ENCODE measurements at regions not wholly inside any gene's neighbourhood (a gene's known extent, or its start where the extent isn't known, plus 50 kb on each side); places are given as distances from the start of the nearest gene placed in this dataset.

GRCh38 chr20:24820345-24820744, 128.7 kb upstream of the CST7 start:
- TF ChIP-seq, protein P1, sequence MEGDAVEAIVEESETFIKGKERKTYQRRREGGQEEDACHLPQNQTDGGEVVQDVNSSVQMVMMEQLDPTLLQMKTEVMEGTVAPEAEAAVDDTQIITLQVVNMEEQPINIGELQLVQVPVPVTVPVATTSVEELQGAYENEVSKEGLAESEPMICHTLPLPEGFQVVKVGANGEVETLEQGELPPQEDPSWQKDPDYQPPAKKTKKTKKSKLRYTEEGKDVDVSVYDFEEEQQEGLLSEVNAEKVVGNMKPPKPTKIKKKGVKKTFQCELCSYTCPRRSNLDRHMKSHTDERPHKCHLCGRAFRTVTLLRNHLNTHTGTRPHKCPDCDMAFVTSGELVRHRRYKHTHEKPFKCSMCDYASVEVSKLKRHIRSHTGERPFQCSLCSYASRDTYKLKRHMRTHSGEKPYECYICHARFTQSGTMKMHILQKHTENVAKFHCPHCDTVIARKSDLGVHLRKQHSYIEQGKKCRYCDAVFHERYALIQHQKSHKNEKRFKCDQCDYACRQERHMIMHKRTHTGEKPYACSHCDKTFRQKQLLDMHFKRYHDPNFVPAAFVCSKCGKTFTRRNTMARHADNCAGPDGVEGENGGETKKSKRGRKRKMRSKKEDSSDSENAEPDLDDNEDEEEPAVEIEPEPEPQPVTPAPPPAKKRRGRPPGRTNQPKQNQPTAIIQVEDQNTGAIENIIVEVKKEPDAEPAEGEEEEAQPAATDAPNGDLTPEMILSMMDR (IDR thresholded peaks at IDR 0.05) = no peak
- DNase-seq = no peak
- Mint-ChIP-seq H3K27ac (no peak overlapping the region), H3K4me1 (no peaks in the 10 kb centered on the region), H3K4me3 (no peak overlapping the region), H3K27me3 (ENCODE audit: low read depth, poor library complexity) (no peaks in the 10 kb centered on the region), H3K36me3 (ENCODE audit: low read depth) (no peaks in the 10 kb centered on the region), H3K9me3 (no peaks in the 10 kb centered on the region)

- TF ChIP-seq, protein P1 (IDR thresholded peaks at IDR 0.05) = no peak
- DNase-seq = no peak
- H3K27ac Mint-ChIP-seq = no peak overlapping the region
- H3K9me3 Mint-ChIP-seq = no peaks in the 10 kb centered on the region
- H3K4me3 Mint-ChIP-seq = no peak overlapping the region
- H3K36me3 Mint-ChIP-seq (ENCODE audit: low read depth) = no peaks in the 10 kb centered on the region
- H3K27me3 Mint-ChIP-seq (ENCODE audit: low read depth, poor library complexity) = peaks cover 4% of the 10 kb centered on the region
- no peaks in the 10 kb centered on the region for H3K4me1 Mint-ChIP-seq
Measured at GRCh38 chr20:24821391-24821790, 127.7 kb upstream of the CST7 start.

DNA sequence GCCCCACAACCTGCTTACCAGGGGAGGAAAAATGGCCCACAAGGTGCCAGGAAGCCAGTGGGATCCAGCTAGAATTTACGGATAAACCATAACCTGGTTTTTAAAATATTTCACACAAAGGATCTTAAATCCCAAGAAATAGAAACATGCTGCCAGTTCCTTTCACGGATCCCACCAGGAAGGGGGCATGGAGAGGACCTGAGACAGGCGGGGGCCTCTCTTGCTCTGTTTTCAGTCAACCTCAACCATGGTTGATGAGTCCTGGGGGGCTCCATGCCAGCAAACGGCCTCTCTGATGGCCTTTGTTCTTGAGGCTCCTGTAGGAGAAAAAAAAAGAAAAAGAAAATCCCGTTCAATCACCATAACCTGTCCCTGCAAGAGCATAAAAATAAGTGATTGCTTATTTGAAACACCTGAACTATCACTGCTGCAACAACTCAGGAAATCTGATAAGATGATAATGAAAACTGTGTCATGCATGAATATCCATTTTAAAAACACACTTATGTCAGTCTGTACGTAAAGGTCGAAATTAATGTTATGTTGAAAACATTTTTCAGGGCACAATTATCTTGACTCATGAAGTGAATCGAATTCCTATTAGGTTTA, 125.8 kb upstream of the CST7 start:
- DNase-seq = no peak
- TF ChIP-seq, protein P1 (IDR thresholded peaks at IDR 0.05) = no peak
- H3K27me3 Mint-ChIP-seq (ENCODE audit: low read depth, poor library complexity) = peaks cover 4% of the 10 kb centered on the region
- H3K36me3 Mint-ChIP-seq (ENCODE audit: low read depth) = no peaks in the 10 kb centered on the region
- no peak overlapping the region for H3K4me3 Mint-ChIP-seq
- H3K9me3 Mint-ChIP-seq = no peaks in the 10 kb centered on the region
- H3K27ac Mint-ChIP-seq = no peak overlapping the region
- H3K4me1 Mint-ChIP-seq = no peaks in the 10 kb centered on the region

DNA sequence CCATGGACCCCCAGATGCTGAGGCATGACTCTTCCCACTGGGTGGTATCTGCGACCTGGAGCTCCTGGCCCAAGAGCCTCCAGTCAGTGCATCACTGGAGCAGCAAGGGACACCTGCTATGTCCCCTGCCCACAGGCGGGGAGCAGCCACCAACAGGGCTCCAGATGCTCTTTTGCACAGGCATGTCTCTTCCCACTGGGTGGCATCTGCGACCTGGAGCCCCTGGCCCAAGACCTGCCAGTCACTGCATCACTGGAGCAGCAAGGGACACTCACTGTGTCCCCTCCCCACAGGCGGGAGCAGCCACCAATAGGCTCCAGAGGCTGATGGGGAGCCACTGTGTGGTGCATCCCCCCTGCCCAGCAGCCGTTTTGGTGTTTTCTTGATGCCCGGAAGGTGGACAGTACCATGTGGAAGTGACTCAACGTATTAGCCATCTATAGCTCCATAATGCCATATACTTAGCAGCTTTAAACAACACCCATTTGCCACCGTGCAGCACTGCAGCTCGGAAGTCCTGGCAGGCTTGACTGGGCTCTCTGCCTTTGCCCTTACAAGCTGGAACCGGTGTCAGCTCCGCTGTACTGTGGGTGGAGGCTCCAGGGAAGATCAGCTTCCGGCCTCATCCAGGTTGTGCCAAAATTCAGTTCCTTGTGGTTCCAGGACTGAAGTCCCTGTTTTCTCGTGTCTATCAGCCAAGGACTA, 124.9 kb upstream of the CST7 start:
- Mint-ChIP-seq H3K4me3 (no peak overlapping the region), H3K27me3 (ENCODE audit: low read depth, poor library complexity) (peaks cover 8% of the 10 kb centered on the region), H3K27ac (no peak overlapping the region), H3K4me1 (no peaks in the 10 kb centered on the region), H3K9me3 (no peaks in the 10 kb centered on the region), H3K36me3 (ENCODE audit: low read depth) (no peaks in the 10 kb centered on the region)
- TF ChIP-seq, protein P1 (IDR thresholded peaks at IDR 0.05) = no peak
- no peak for DNase-seq

DNA sequence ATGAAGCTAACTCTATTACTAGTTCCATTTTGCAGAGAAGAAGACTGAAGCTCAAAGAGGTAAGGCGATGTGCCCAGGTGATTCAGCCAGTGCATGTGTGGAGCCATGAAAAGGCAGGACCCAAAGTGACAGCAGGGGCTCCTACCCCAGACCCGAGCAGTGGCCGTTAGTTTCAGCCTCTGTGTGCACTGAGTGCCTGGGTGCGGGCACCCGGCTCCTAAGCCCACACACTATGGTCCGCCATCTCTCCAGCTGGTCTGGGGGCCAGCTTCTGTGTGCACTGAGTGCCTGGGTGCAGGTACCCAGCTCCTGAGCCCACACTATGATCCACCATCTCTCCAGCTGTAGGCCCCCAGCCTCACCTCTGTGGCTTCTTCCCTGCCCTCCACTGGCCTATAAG, 123.5 kb upstream of the CST7 start:
- no peaks in the 10 kb centered on the region for H3K9me3 Mint-ChIP-seq
- H3K27ac Mint-ChIP-seq = no peak overlapping the region

More for the DNA sequence above, 123.5 kb upstream of the CST7 start:
- Mint-ChIP-seq H3K4me1 (no peaks in the 10 kb centered on the region), H3K4me3 (no peak overlapping the region), H3K27me3 (ENCODE audit: low read depth, poor library complexity) (peaks cover 10% of the 10 kb centered on the region), H3K36me3 (ENCODE audit: low read depth) (no peaks in the 10 kb centered on the region)
- TF ChIP-seq, protein P1 (IDR thresholded peaks at IDR 0.05) = no peak
- DNase-seq = no peak

Data from nephron progenitor cell (in vitro differentiated cells).